Left lung (tissue), 4 donors: ENCODE measurements at regions not wholly inside any gene's neighbourhood (a gene's known extent, or its start where the extent isn't known, plus 50 kb on each side); places are given as distances from the start of the nearest gene placed in this dataset.

ENCODE experiments used
- ATAC-seq: fragments of 200-7000 bp; cut with Tn5 transposase; one replicate; pipeline ENCODE4 v1.9.1; 2020; ENCODE audit warnings: moderate library complexity
- DNase-seq, 4 donors: peaks; one replicate each; pipeline ENCODE4 v3.0.0-alpha.2; 2013 to 2020
- H3K27ac ChIP-seq, 2 donors: fragments of 200-600 bp; sonication (generic) in 1 of 2; one replicate each; pipeline versions ENCODE4 v1.5.0 to v1.8.0; 2020 to 2021
- H3K27me3 ChIP-seq, 2 donors: fragments of 200-600 bp; sonication (generic) in 1 of 2; one replicate each; pipeline versions ENCODE4 v1.5.0 to v1.8.0; 2020 to 2021
- H3K36me3 ChIP-seq, 2 donors: fragments of 200-600 bp; sonication (generic) in 1 of 2; one replicate each; pipeline versions ENCODE4 v1.5.0 to v1.8.0; 2020 to 2021
- H3K4me1 ChIP-seq, 2 donors: fragments of 200-600 bp; one replicate each; pipeline ENCODE4 v1.8.0; 2021
- H3K4me3 ChIP-seq, 2 donors: fragments of 200-600 bp; sonication (generic) in 1 of 2; one replicate each; pipeline versions ENCODE4 v1.5.0 to v1.8.0; 2020 to 2021; ENCODE audit warnings: mild to moderate bottlenecking in 1 of 2
- H3K9me3 ChIP-seq, 2 donors: fragments of 200-600 bp; sonication (generic) in 1 of 2; one replicate each; pipeline versions ENCODE4 v1.5.0 to v1.8.0; 2020 to 2021
- CTCF ChIP-seq, 2 donors: fragments of 200-600 bp; sonication (generic) in 1 of 2; IDR thresholded peaks; one replicate each; pipeline versions ENCODE4 v1.5.0 to v1.8.0; 2021; ENCODE audit warnings: antibody characterized with exemption in 2 of 2
- intact Hi-C, 2 donors: fragments of 100-400 bp; cut with DNase I; formaldehyde crosslinking; loops; one replicate each; pipeline versions ENCODE4 v1.11.2 to v1.14.2; 2022
- donor health status: DM: no; HTN: yes; CAD: no.
- donor health status: DM: no; HTN: no; CAD: no.

- Histone ChIP-seq H3K27me3 (no peaks in the 10 kb centered on the region), H3K9me3 (no peaks in the 10 kb centered on the region), H3K27ac (no peak overlapping the region), H3K4me1 (no peaks in the 10 kb centered on the region), H3K4me3 (no peak overlapping the region), H3K36me3 (no peaks in the 10 kb centered on the region)
- no peak for ATAC-seq
- no peak for TF ChIP-seq CTCF (IDR thresholded peaks at IDR 0.05)
- DNase-seq = no peak
- intact Hi-C loops = no loop called here
Observed at GRCh38 chr5:167448376-167448775, 843.1 kb upstream of the WWC1 start.

- H3K27ac ChIP-seq = no peak overlapping the region
- H3K4me3 ChIP-seq = no peak overlapping the region
- DNase-seq (no peak), ATAC-seq (no peak)
- H3K27me3 ChIP-seq = no peaks in the 10 kb centered on the region
- H3K36me3 ChIP-seq = no peaks in the 10 kb centered on the region
- H3K9me3 ChIP-seq = no peaks in the 10 kb centered on the region
- intact Hi-C loops = no loop called here
- no peaks in the 10 kb centered on the region for H3K4me1 ChIP-seq
- no peak for TF ChIP-seq CTCF (IDR thresholded peaks at IDR 0.05)
Observed at GRCh38 chr5:167451076-167451475, 840.4 kb upstream of the WWC1 start.

DNA sequence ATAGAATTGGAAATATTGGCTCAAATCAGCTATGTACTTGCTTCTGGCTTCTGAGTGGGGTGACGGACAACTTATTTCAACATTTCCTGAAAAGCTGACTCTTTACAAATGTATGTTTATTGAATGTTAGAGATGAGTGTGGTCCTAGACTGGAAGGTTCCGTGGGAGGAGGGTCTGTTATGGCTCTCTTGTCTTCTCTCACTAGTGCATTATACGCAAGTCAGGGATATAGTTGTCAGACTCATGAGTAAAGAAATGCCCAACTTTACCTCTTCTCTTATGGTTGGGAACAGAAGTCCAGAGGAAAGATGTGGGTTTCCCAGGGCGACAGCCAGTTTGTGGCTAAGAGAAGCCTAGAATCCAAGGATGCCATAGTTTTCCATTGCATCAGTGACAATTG lies 839.3 kb upstream of the WWC1 start:
- Histone ChIP-seq H3K4me1 (no peaks in the 10 kb centered on the region), H3K36me3 (no peaks in the 10 kb centered on the region), H3K4me3 (no peak overlapping the region), H3K9me3 (no peaks in the 10 kb centered on the region), H3K27ac (no peak overlapping the region), H3K27me3 (no peaks in the 10 kb centered on the region)
- no peak for TF ChIP-seq CTCF (IDR thresholded peaks at IDR 0.05)
- intact Hi-C loops = no loop called here
- ATAC-seq (no peak), DNase-seq (no peak)

GRCh38 chr5:167453246-167454030 lies 838.0 kb upstream of the WWC1 start:
- intact Hi-C loops = no loop called here
- Histone ChIP-seq H3K4me1 (no peaks in the 10 kb centered on the region), H3K36me3 (no peaks in the 10 kb centered on the region), H3K27ac (no peak overlapping the region), H3K9me3 (no peaks in the 10 kb centered on the region), H3K4me3 (no peak overlapping the region), H3K27me3 (no peaks in the 10 kb centered on the region)
- no peak for DNase-seq
- no peak for ATAC-seq
- no peak for TF ChIP-seq CTCF (IDR thresholded peaks at IDR 0.05)

DNA sequence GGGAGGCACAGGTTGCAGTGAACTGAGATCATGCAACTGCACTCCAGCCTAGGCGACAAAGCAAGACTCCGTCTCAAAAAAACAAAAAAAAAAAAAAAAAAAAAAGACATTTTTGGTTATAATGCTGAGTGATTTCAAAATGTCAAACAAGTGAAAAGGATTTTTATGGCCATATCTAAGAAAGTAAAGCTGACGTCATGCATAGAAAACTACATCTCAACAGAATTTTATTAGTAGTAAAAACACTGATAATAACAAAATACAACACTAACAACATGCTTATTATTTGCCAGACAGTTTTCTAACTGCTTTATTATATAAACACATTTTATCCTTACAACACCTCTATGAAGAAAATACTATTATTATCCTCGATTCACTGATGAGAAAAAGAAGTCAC lies 833.0 kb upstream of the WWC1 start:
- Histone ChIP-seq H3K4me3 (no peak overlapping the region), H3K27ac (no peak overlapping the region), H3K4me1 (no peaks in the 10 kb centered on the region), H3K9me3 (peaks cover 0 to under 1% of the 10 kb centered on the region in 2 donors), H3K36me3 (no peaks in the 10 kb centered on the region), H3K27me3 (no peaks in the 10 kb centered on the region)
- no peak for TF ChIP-seq CTCF (IDR thresholded peaks at IDR 0.05)
- DNase-seq (no peak), ATAC-seq (no peak)
- intact Hi-C loops = no loop called here
